ENCODE measurements at regions not wholly inside any gene's neighbourhood (a gene's known extent, or its start where the extent isn't known, plus 50 kb on each side); places are given as distances from the start of the nearest gene placed in this dataset.

- no peak for DNase-seq (ENCODE audit: extremely low read depth in 1 of 4, low spot score in 3 of 4)
- H3K4me3 ChIP-seq, result no peak overlapping the region
- no peak overlapping the region for H3K4me2 ChIP-seq (ENCODE audit: insufficient read depth, low read length)
- ChIA-PET CTCF (ENCODE audit: low intra/inter-chr PET ratio) (no interaction called here), POLR2A (no interaction called here)
- BruUV-seq (replicated peaks), result no TSS peak
- no peak overlapping the region for H3K27ac ChIP-seq (ENCODE audit: extremely low read depth, low read depth, low read length)
- under 1% methylated on average over 5 of the region's 5 CpGs for WGBS (ENCODE audit: insufficient coverage, low coverage, missing lambda C conversion rate)
- no peak overlapping the region for H2AFZ ChIP-seq (ENCODE audit: low read depth, low read length)
- no peaks in the 10 kb centered on the region for H3K9me1 ChIP-seq (ENCODE audit: control insufficient read depth, insufficient read depth, low read length)
- H3K79me2 ChIP-seq (ENCODE audit: control insufficient read depth, insufficient read depth, low read length), result no peaks in the 10 kb centered on the region
- FAIRE-seq, result no peak
- ATAC-seq, result no peak
- no peak overlapping the region for H3K9ac ChIP-seq (ENCODE audit: insufficient read depth in 1 of 2, low read depth in 2 of 2, low read length in 2 of 2)
- H3K27me3 ChIP-seq (ENCODE audit: control insufficient read depth in 2 of 2, insufficient read depth in 2 of 2, low read length in 2 of 2), result no peaks in the 10 kb centered on the region
- no peaks in the 10 kb centered on the region for H3K9me3 ChIP-seq (replicated peaks; ENCODE audit: control insufficient read depth, insufficient read depth, low read depth, low read length)
- H4K20me1 ChIP-seq (replicated peaks; ENCODE audit: control insufficient read depth, insufficient read depth, low read length), result no peaks in the 10 kb centered on the region
- no peaks in the 10 kb centered on the region for H3K36me3 ChIP-seq (ENCODE audit: control insufficient read depth, insufficient read depth, low read length)
- in situ Hi-C loops (cut with MboI), result no loop called here
- intact Hi-C loops (cut with micrococcal nuclease), result no loop called here
- H3K4me1 ChIP-seq (replicated peaks in 1 of 2; ENCODE audit: control insufficient read depth in 2 of 2, insufficient read depth in 2 of 2, low read length in 2 of 2), result no peaks in the 10 kb centered on the region
- TF ChIP-seq TAF15 (IDR thresholded peaks at IDR 0.05; ENCODE audit: low read depth, low read length) (no peak), CUX1 (CRISPR knock-in tag; IDR thresholded peaks at IDR 0.05) (no peak), PRMT5 (CRISPR knock-in tag; IDR thresholded peaks at IDR 0.05) (no peak), RAD51 (IDR thresholded peaks at IDR 0.05; ENCODE audit: borderline replicate concordance, low read depth) (no peak), ZNF274 (IDR thresholded peaks at IDR 0.05; ENCODE audit: borderline replicate concordance, low read depth, low read length) (no peak), ZNF232 (CRISPR knock-in tag; IDR thresholded peaks at IDR 0.05) (no peak), CC2D1A (IDR thresholded peaks at IDR 0.05) (no peak), LARP7 (IDR thresholded peaks at IDR 0.05) (no peak)
- TF ChIP-seq, protein P1, sequence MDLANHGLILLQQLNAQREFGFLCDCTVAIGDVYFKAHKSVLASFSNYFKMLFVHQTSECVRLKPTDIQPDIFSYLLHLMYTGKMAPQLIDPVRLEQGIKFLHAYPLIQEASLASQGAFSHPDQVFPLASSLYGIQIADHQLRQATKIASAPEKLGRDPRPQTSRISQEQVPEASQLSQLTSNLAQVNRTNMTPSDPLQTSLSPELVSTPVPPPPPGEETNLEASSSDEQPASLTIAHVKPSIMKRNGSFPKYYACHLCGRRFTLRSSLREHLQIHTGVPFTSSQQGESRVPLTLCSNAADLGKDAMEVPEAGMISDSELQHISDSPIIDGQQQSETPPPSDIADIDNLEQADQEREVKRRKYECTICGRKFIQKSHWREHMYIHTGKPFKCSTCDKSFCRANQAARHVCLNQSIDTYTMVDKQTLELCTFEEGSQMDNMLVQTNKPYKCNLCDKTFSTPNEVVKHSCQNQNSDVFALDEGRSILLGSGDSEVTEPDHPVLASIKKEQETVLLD (IDR thresholded peaks at IDR 0.05), result no peak
Observed at GRCh38 chr1:193458628-193459027, 272.2 kb upstream of the B3GALT2 start.

Data from K562 (cell line).